Retinal pigment epithelial cell (primary cell): ENCODE measurements at regions not wholly inside any gene's neighbourhood (a gene's known extent, or its start where the extent isn't known, plus 50 kb on each side); places are given as distances from the start of the nearest gene placed in this dataset.

Experiments used
- DNase-seq: peaks from one replicate; pipeline ENCODE4 v3.0.0-alpha.2; 2010; ENCODE audit warnings: low read depth
- H3K4me3 ChIP-seq: 2 replicates; pipeline ENCODE4 v1.5.1; 2011; ENCODE audit warnings: mild to moderate bottlenecking, low read length, control low read depth, moderate library complexity
- CTCF ChIP-seq: conservative IDR thresholded peaks from 2 replicates; pipeline ENCODE4 v1.5.1; 2011; ENCODE audit warnings: low read depth, low read length, control low read depth, inconsistent platforms

DNA sequence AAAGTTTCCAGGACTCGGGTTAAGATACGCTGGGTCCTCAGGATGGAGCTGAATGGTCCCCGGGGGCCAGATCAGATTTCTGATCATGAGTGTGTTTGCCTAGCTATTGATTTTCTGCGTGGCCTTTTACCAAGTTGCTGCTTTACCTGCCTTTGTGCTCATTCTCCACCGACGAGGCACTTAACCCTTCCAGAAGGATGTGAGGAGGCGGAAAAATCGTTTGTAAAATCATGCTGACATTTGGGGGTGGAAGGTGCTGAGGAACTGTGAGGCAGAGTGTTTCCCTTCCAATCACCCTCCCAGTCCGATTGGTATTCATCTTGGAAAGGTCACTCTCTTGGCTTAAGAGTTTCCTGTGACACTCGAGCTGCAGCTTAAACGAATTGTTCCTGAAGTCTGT, 337.1 kb upstream of the KAZN start:
- no peak for TF ChIP-seq CTCF
- H3K4me3 ChIP-seq = no peak overlapping the region
- no peak for DNase-seq

DNA sequence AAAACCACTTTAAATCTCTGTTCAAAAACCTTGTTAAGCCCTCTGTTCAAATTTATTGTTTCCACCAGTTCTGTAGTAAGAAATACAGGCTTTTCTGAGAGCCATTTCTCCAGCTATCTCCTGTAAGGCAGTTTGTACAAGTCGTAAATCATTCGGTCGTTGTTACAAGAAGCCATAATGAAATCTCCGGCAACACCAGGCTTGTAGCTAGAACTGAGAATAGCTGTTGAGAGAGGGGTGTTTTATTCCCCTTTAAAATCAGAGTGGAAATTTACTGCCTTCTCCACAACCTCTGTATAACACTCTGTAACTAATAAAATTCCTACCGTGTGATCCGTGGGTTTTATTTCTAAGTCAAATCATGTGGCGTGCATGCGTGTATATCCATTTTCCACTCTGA, 335.8 kb upstream of the KAZN start:
- DNase-seq = no peak
- TF ChIP-seq CTCF = no peak
- no peak overlapping the region for H3K4me3 ChIP-seq

DNA sequence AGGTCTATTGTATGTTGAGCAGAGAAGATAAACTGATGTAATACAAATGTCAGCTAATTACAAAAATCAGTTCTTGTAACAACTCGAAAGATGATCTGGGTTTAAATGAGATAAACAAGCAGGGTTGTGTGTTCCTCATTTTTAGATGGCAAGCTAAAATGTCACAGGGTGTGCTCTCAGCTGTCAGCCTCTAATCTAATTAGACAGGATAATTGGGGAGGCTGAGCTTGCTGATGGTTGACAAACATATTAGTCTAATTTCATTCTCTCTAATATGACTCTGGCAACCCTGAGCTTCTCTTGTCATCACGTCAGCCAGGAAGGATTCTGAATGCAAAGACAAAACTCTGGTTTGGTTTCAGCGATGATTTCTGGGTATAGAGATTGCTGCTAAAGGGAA, 335.3 kb upstream of the KAZN start:
- no peak overlapping the region for H3K4me3 ChIP-seq
- TF ChIP-seq CTCF = no peak
- DNase-seq = no peak

DNA sequence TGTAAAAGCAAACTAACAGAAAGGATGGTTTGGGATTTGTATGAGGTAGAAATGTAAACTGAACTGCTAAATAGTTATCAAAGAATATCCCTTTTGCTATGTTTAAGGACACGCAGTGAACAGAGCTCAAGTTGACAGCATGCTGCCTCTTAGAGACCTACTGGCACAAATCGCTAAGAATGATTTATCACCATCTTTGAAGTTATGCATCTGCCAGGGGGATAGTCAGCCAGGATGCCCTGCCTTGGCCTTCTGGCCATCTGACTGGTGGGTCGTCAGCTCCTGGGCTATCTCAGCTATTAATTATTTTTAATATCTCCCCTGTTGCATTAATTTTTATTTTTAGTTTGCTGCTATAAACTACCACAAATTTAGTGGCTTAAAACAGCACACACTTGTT, 334.8 kb upstream of the KAZN start:
- DNase-seq = no peak
- no peak for TF ChIP-seq CTCF
- no peak overlapping the region for H3K4me3 ChIP-seq

DNA sequence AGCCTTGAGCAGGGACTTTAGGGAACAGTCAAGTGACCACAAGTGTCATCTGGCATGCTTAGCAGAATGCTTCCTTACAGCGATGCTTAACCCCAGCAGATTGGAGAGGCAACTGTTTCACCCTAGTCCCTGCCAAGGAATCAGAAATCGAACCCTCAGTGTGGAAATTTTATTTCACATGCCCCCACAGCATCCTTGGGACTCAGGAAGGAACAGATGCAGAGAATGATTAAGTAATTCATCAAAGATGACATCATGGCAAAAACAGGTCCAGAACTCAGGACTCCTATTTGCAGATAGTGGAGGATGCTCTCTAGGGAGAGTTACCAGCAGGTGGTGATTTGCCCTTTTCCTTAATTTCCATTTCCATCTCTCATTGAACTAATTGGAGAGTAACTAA, 333.0 kb upstream of the KAZN start:
- TF ChIP-seq CTCF = no peak
- no peak overlapping the region for H3K4me3 ChIP-seq
- no peak for DNase-seq

DNA sequence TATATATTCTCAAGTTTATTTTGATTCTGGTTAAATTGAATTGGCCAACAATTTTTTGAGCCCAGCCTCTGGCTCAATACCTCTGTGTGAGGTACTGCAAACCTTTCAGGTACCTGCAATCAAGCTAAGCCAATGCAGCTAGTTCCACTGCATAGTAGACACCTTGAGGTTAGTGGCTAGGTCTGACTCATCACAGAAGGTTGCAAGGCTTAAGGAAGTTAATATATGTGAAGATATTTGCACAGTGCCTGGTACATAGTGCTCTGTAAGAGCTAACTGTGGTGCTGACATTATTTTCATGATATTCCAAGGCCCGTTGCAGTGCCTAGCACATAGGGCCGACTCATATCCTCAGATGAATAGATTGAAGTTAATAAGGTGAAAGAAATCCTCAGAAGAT, 330.5 kb upstream of the KAZN start:
- TF ChIP-seq CTCF = no peak
- H3K4me3 ChIP-seq = no peak overlapping the region
- peak; percentile 81 for DNase-seq

DNA sequence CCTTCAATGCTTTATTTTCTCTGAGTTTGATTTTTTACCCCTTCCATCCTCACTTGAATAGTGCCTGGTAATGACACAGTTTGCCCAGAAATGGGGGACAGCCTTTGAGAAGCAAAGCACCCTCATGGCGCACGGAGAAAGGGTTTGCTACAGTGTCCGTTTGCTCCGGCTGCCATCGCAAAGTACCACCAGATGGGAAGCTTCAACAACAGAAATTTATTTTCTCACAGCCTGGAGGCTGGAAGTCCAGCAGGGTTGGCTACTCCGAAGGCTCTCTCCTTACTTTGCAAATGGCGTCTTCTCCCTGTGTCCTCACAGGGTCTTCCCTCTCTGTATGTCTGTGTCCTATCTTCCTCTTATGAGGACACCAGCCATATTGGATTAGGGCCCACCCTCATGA, 327.7 kb upstream of the KAZN start:
- H3K4me3 ChIP-seq = no peak overlapping the region
- no peak for TF ChIP-seq CTCF
- DNase-seq = no peak
